ENCODE measurements at regions not wholly inside any gene's neighbourhood (a gene's known extent, or its start where the extent isn't known, plus 50 kb on each side); places are given as distances from the start of the nearest gene placed in this dataset.

DNA sequence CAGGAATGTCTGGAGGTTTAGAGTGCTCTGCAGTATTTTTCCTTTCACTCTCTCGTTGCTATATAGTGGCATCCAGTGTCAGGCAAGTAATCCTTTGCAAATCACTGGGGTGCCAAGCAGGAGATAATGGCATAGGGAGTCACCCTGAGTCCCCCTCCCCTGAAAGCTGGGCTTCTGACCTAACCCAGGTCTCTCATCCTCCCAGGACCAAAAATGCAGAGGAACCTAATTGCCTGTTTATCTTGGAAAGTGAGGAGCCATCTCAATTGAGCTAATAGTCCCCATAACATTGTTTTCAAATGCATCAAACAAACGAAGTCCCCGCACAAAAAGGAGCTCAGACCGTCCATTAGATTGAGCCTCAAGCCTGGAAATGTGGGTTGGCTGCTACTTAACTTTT, 368.0 kb upstream of the IRX2 start:
- H3K9ac ChIP-seq: no peak overlapping the region
- no peaks in the 10 kb centered on the region for H3K36me3 ChIP-seq (replicated peaks in 1 of 2; ENCODE audit: control insufficient read depth in 1 of 2, insufficient read depth in 2 of 2, low read length in 1 of 2)
- CTCF ChIA-PET: no interaction called here
- TF ChIP-seq FOXM1 (IDR thresholded peaks at IDR 0.05; ENCODE audit: low read depth): no peak
- TF ChIP-seq, protein P1, sequence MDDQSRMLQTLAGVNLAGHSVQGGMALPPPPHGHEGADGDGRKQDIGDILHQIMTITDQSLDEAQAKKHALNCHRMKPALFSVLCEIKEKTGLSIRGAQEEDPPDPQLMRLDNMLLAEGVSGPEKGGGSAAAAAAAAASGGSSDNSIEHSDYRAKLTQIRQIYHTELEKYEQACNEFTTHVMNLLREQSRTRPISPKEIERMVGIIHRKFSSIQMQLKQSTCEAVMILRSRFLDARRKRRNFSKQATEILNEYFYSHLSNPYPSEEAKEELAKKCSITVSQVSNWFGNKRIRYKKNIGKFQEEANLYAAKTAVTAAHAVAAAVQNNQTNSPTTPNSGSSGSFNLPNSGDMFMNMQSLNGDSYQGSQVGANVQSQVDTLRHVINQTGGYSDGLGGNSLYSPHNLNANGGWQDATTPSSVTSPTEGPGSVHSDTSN (IDR thresholded peaks at IDR 0.05): no peak
- no peak for TF ChIP-seq SIN3A (IDR thresholded peaks at IDR 0.05; ENCODE audit: borderline replicate concordance, low read depth, low read length)
- no peak for TF ChIP-seq GABPA (IDR thresholded peaks at IDR 0.05; ENCODE audit: low read depth)
- H3K27ac ChIP-seq (ENCODE audit: low read depth in 2 of 2, low read length in 1 of 2): no peak overlapping the region
- H3K4me3 ChIP-seq (ENCODE audit: low read depth in 2 of 2, low read length in 1 of 2): no peak overlapping the region
- no peak overlapping the region for H2AFZ ChIP-seq (ENCODE audit: low read depth)
- no peaks in the 10 kb centered on the region for H3K79me2 ChIP-seq (ENCODE audit: insufficient read depth)
- 0% methylated on average over 4 of the region's 4 CpGs for WGBS (ENCODE audit: low lambda C conversion rate)
- H3K4me2 ChIP-seq: no peak overlapping the region
- DNase-seq: no peak
- no peaks in the 10 kb centered on the region for H3F3A ChIP-seq (replicated peaks; ENCODE audit: insufficient read depth)
- H3K9me2 ChIP-seq: no peaks in the 10 kb centered on the region
- no peaks in the 10 kb centered on the region for H3K4me1 ChIP-seq (ENCODE audit: control insufficient read depth in 1 of 2, insufficient read depth in 2 of 2, low read depth in 1 of 2, low read length in 1 of 2)
- POLR2A ChIA-PET: no interaction called here
- no peaks in the 10 kb centered on the region for H3K9me3 ChIP-seq
- H4K20me1 ChIP-seq (ENCODE audit: insufficient read depth): no peaks in the 10 kb centered on the region
- H3K27me3 ChIP-seq (ENCODE audit: insufficient read depth): peaks cover 32% of the 10 kb centered on the region; the same call in 1 of the 2 replicates

DNA sequence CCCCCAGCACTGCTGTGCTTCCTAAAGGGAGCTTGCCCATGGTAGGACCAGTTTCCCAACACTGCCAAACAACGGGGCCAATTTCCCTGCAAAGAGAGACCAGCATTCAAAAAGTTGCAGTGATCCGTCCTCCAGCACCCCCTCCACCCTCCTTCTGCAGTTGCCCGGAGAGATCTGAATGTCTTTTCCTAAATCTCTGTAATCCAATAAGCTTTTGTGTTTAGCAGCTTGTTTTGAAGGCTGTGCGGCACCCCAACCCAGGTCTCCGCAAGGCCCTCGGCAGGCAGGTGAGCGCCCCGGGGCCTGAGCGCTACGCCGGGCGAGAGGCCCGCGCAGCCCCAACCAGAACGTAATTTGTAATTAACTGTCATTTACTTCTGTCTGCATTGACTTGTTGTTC, 366.9 kb upstream of the IRX2 start:
- Histone ChIP-seq H3K4me3 (ENCODE audit: low read depth in 2 of 2, low read length in 1 of 2) (no peak overlapping the region), H3K4me2 (no peak overlapping the region), H3K36me3 (replicated peaks in 1 of 2; ENCODE audit: control insufficient read depth in 1 of 2, insufficient read depth in 2 of 2, low read length in 1 of 2) (no peaks in the 10 kb centered on the region), H3K27me3 (ENCODE audit: insufficient read depth) (peaks cover 32% of the 10 kb centered on the region; the same call in 1 of the 2 replicates), H3K4me1 (ENCODE audit: control insufficient read depth in 1 of 2, insufficient read depth in 2 of 2, low read depth in 1 of 2, low read length in 1 of 2) (no peaks in the 10 kb centered on the region), H3K79me2 (ENCODE audit: insufficient read depth) (no peaks in the 10 kb centered on the region), H3K9me2 (no peaks in the 10 kb centered on the region), H4K20me1 (ENCODE audit: insufficient read depth) (no peaks in the 10 kb centered on the region), H3K27ac (ENCODE audit: low read depth in 2 of 2, low read length in 1 of 2) (no peak overlapping the region), H3F3A (replicated peaks; ENCODE audit: insufficient read depth) (no peaks in the 10 kb centered on the region), H3K9me3 (no peaks in the 10 kb centered on the region), H3K9ac (no peak overlapping the region), H2AFZ (ENCODE audit: low read depth) (no peak overlapping the region)
- no peak for DNase-seq
- POLR2A ChIA-PET: no interaction called here
- CTCF ChIA-PET: no interaction called here
- no peak for TF ChIP-seq NFIC (IDR thresholded peaks at IDR 0.05; ENCODE audit: borderline replicate concordance)
- no peak for TF ChIP-seq TAF1 (IDR thresholded peaks at IDR 0.05; ENCODE audit: borderline replicate concordance, low read depth, low read length)
- TF ChIP-seq MXI1 (IDR thresholded peaks at IDR 0.05; ENCODE audit: low read depth, low read length): no peak
- TF ChIP-seq, protein P2, sequence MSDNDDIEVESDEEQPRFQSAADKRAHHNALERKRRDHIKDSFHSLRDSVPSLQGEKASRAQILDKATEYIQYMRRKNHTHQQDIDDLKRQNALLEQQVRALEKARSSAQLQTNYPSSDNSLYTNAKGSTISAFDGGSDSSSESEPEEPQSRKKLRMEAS (IDR thresholded peaks at IDR 0.05; ENCODE audit: low read depth): no peak
- no peak for TF ChIP-seq YY1 (IDR thresholded peaks at IDR 0.05; ENCODE audit: low read depth)
- WGBS (ENCODE audit: low lambda C conversion rate): 0% methylated on average over 4 of the region's 15 CpGs

DNA sequence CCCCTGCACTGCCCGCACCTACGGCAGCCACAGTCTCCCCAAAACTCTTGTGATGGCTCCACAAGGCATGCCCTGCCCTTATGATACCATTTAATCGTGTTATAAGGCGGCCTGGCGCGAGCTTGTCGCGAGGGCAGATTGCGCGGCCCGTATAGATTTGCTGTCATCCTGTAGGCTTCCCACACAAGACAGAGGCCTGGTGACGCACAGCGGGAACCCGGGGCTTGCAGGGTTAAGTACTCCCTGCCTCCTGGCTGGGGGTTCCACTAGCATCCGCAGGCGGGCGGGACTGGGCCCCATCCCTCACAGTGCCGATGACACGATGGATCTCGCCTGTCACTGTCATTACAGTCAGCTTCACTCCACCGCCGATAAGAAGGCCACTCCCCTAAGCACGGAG, 364.9 kb upstream of the IRX2 start:
- H3K9me2 ChIP-seq: no peaks in the 10 kb centered on the region
- WGBS (ENCODE audit: low lambda C conversion rate): 32% methylated on average over 17 of the region's 23 CpGs
- DNase-seq: no peak

More for the DNA sequence above, 364.9 kb upstream of the IRX2 start:
- Histone ChIP-seq H4K20me1 (ENCODE audit: insufficient read depth) (no peaks in the 10 kb centered on the region), H3F3A (replicated peaks; ENCODE audit: insufficient read depth) (no peaks in the 10 kb centered on the region), H3K4me1 (ENCODE audit: control insufficient read depth in 1 of 2, insufficient read depth in 2 of 2, low read depth in 1 of 2, low read length in 1 of 2) (no peaks in the 10 kb centered on the region), H3K4me3 (ENCODE audit: low read depth in 2 of 2, low read length in 1 of 2) (no peak overlapping the region), H3K27ac (ENCODE audit: low read depth in 2 of 2, low read length in 1 of 2) (no peak overlapping the region), H3K79me2 (ENCODE audit: insufficient read depth) (no peaks in the 10 kb centered on the region), H3K36me3 (replicated peaks in 1 of 2; ENCODE audit: control insufficient read depth in 1 of 2, insufficient read depth in 2 of 2, low read length in 1 of 2) (no peaks in the 10 kb centered on the region), H3K9ac (no peak overlapping the region), H3K9me3 (no peaks in the 10 kb centered on the region), H3K4me2 (no peak overlapping the region), H2AFZ (ENCODE audit: low read depth) (no peak overlapping the region), H3K27me3 (ENCODE audit: insufficient read depth) (peaks cover 25% of the 10 kb centered on the region; the same call in 1 of the 2 replicates)
- CTCF ChIA-PET: no interaction called here
- POLR2A ChIA-PET: no interaction called here
- TF ChIP-seq, protein P2 (IDR thresholded peaks at IDR 0.05; ENCODE audit: low read depth): no peak
- TF ChIP-seq, protein P3, sequence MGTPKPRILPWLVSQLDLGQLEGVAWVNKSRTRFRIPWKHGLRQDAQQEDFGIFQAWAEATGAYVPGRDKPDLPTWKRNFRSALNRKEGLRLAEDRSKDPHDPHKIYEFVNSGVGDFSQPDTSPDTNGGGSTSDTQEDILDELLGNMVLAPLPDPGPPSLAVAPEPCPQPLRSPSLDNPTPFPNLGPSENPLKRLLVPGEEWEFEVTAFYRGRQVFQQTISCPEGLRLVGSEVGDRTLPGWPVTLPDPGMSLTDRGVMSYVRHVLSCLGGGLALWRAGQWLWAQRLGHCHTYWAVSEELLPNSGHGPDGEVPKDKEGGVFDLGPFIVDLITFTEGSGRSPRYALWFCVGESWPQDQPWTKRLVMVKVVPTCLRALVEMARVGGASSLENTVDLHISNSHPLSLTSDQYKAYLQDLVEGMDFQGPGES (IDR thresholded peaks at IDR 0.05; ENCODE audit: low read depth, low read length): no peak
- TF ChIP-seq FOXM1 (IDR thresholded peaks at IDR 0.05; ENCODE audit: low read depth) (no peak), GATA2 (CRISPR knock-in tag; IDR thresholded peaks at IDR 0.05) (no peak), MEF2A (IDR thresholded peaks at IDR 0.05; ENCODE audit: borderline replicate concordance, low read depth) (no peak), NRF1 (IDR thresholded peaks at IDR 0.05; ENCODE audit: low read depth, low read length) (no peak), ELF1 (IDR thresholded peaks at IDR 0.05) (no peak), MXI1 (IDR thresholded peaks at IDR 0.05; ENCODE audit: low read depth, low read length) (no peak), POLR2AphosphoS5 (IDR thresholded peaks at IDR 0.05; ENCODE audit: low read depth, low read length) (no peak), RAD21 (IDR thresholded peaks at IDR 0.05; ENCODE audit: low read length) (no peak)
- TF ChIP-seq, protein P4, sequence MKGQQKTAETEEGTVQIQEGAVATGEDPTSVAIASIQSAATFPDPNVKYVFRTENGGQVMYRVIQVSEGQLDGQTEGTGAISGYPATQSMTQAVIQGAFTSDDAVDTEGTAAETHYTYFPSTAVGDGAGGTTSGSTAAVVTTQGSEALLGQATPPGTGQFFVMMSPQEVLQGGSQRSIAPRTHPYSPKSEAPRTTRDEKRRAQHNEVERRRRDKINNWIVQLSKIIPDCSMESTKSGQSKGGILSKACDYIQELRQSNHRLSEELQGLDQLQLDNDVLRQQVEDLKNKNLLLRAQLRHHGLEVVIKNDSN (IDR thresholded peaks at IDR 0.05; ENCODE audit: borderline replicate concordance, low read depth): no peak
